RKO (cell line): ENCODE measurements at regions not wholly inside any gene's neighbourhood (a gene's known extent, or its start where the extent isn't known, plus 50 kb on each side); places are given as distances from the start of the nearest gene placed in this dataset.
"Not testable (repeated sequence)": the region's sequence is repeated elsewhere in the genome, so short reads cannot be mapped to it uniquely, and the experiment has no call there.

ENCODE experiments used
- DNase-seq: peaks from one replicate; pipeline ENCODE4 v3.0.0-alpha.2; 2016; ENCODE audit warnings: low spot score

- no peak for DNase-seq
Measured at GRCh38 chr18:51458861-51459260, 261.4 kb upstream of the MEX3C start.

- DNase-seq, result no peak
Measured at GRCh38 chr18:51461956-51462355, 264.5 kb upstream of the MEX3C start.

- no peak for DNase-seq
Measured at GRCh38 chr18:51463483-51464136, 266.1 kb upstream of the MEX3C start.

- DNase-seq, result no peak
Measured at GRCh38 chr18:51478908-51479307, 281.4 kb upstream of the MEX3C start.

GRCh38 chr18:51479736-51480135 is 282.3 kb upstream of the MEX3C start:
- DNase-seq, result no peak

GRCh38 chr18:51480407-51481261 is 283.2 kb upstream of the MEX3C start:
- DNase-seq, result no peak

- DNase-seq, result no peak
Measured at GRCh38 chr18:51486735-51487366, 289.4 kb upstream of the MEX3C start.

- DNase-seq, result no peak
Measured at GRCh38 chr18:51490417-51490816, 292.9 kb upstream of the MEX3C start.

GRCh38 chr18:51490860-51491259 is 293.4 kb upstream of the MEX3C start:
- DNase-seq, result no peak

GRCh38 chr18:51491678-51492372 is 294.3 kb upstream of the MEX3C start:
- DNase-seq, result no peak

- DNase-seq, result no peak
Measured at GRCh38 chr18:51498085-51498855, 300.8 kb upstream of the MEX3C start.

GRCh38 chr18:51503351-51503750 is 305.9 kb upstream of the MEX3C start:
- no peak for DNase-seq

GRCh38 chr18:51506811-51507210 is 309.3 kb upstream of the MEX3C start:
- no peak for DNase-seq

- not testable (repeated sequence) for DNase-seq
Measured at GRCh38 chr18:51508410-51508809, 310.9 kb upstream of the MEX3C start.

- DNase-seq, result no peak
Measured at GRCh38 chr18:51510020-51510419, 312.5 kb upstream of the MEX3C start.

GRCh38 chr18:51513517-51513916 is 316.0 kb upstream of the MEX3C start:
- DNase-seq, result peak; percentile 12

- DNase-seq, result no peak
Measured at GRCh38 chr18:51514128-51514527, 316.6 kb upstream of the MEX3C start.

GRCh38 chr18:51516478-51517038 is 319.1 kb upstream of the MEX3C start:
- no peak for DNase-seq

- DNase-seq, result no peak
Measured at GRCh38 chr18:51519571-51519970, 322.1 kb upstream of the MEX3C start.

GRCh38 chr18:51520676-51521180 is 323.2 kb upstream of the MEX3C start:
- no peak for DNase-seq

- no peak for DNase-seq
Measured at GRCh38 chr18:51522338-51522737, 324.9 kb upstream of the MEX3C start.
